ELR (cell line): ENCODE measurements at regions not wholly inside any gene's neighbourhood (a gene's known extent, or its start where the extent isn't known, plus 50 kb on each side); places are given as distances from the start of the nearest gene placed in this dataset.
A peak's percentile ranks its signal among the peaks of the same experiment; 100 is the strongest.
"Not testable (repeated sequence)": the region's sequence is repeated elsewhere in the genome, so short reads cannot be mapped to it uniquely, and the experiment has no call there.

ENCODE experiments used
- DNase-seq: peaks from one replicate; pipeline ENCODE4 v3.0.0-alpha.2; 2015; ENCODE audit warnings: low read depth

DNA sequence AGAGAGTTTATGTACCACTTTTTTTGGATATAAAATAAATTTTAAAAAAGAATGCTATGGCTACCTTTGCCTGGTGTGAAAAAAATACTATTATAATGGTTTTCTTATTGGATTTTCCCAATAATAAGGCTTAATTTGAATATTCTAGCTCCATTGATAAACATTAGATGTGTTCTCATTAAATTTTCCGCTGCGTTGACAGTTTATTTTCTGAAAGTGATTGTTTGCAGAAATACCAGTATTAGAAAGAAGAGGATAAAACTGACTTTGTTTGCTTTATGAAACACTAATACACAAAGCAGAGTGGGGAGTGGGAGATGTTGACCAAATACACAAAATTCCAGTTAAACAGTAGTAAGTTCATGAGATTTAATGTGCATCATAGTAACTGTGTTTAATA lies 433.3 kb upstream of the TMEFF2 start:
- DNase-seq = no peak

DNA sequence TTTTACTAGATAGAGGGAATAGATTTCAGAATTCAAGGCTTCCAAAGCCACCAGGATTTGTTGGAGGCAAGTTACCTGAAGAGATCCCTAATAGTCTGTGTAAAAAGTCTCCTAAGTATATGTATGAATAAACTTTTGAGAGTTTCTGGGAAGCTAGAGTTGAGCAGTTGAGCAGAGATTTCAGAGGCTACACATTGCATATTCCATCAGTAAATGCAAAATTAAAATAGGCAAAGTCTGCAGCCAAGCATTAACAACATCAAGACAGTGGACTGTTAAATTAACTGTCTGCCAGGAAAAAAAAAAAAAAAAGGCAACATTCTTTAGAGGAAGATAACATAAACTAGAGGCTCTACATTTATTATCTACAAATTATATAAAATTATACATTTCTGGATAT lies 420.4 kb upstream of the TMEFF2 start:
- DNase-seq = no peak

DNA sequence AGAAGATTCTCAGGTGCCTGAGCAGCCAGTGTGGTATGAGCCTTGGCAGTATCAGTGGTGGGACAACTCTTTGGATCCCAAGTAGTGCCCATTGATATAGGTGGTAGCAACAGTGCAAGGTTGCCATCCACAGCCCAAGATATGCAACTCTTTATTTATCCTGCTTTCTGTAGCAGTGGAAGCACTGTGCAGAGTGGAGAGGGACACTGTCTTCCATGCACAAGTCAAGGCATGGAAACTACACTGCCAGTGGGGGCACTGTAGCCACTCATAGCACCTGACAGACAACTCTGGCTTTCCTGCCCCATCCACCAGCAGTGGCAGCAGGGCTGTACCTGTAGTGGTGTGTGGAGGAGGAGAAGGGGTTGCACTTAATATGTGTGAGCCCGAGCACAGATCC lies 409.6 kb upstream of the TMEFF2 start:
- DNase-seq = no peak

DNA sequence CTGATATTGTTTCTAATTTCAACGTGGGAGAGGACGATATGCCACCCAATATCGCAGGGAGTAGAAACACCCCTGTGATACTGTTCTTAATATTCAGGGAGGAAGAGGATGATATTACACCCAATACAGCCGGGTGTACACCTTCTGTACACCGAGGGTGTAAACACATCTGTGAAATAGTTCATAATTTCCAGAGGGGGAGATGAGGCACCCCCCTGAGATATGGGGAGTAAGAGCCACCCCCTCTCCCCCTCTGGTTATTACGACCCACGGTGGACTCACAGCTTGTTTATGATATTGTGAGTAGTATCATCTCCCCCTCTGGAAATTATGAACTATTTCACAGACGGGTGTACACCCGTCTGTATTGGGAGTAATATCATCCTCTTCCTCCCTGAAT lies 403.9 kb upstream of the TMEFF2 start:
- not testable (repeated sequence) for DNase-seq

DNA sequence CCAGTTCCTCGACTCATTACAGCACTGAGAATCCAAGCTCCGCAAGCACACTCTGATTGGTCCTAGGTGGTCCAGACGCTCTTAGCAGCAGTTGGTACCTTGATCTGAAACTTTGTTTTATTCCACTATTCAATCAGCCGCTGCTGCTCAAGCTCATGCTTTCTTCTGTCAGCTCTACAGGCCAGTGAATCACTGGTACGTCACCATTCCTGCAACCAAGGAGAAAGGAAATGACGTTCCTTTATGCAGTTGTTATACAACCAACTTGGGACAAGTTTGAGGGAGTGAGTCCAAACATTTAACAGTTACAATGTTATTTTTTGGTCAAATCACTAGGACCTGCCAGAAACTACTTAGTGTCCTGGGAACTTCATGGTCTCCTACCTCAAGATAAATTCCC lies 398.8 kb upstream of the TMEFF2 start:
- peak; percentile 70 for DNase-seq

DNA sequence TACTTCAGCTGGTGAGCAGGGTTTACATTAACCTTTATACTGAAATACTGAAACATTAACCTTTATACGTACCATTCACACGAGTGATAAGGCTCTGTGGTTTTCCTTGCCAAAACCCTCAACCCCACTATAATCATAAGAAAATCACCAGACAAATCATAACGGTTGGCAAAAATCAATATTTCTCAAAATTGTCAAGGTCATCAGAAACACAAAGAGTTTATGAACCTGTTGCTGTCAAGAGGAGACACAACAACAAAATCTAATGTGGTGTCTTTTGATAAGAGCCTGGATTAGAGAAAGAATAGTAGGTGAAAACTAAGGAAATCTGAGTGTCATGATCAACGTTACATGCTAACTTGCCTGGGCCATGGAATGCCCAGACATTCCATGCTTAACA lies 396.9 kb upstream of the TMEFF2 start:
- DNase-seq = no peak

DNA sequence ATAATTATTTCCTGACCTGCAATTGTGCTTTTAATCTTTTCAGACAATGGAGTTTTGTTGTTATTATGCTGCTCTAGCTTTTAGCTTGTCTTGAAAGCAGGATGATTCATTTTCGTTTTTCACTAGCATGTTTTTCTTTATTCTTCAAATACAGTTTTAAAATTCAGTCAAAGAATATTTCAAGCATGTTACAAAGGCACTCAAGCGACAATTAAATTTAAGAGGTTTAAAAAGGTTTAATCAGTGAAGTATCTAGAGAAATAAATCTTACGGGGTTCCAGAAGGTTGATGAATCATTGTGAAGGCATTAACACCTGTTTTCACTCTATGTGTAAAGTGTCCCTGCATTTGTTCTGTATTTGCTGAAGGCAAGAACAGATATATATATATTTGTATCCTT lies 390.7 kb upstream of the TMEFF2 start:
- DNase-seq = no peak

DNA sequence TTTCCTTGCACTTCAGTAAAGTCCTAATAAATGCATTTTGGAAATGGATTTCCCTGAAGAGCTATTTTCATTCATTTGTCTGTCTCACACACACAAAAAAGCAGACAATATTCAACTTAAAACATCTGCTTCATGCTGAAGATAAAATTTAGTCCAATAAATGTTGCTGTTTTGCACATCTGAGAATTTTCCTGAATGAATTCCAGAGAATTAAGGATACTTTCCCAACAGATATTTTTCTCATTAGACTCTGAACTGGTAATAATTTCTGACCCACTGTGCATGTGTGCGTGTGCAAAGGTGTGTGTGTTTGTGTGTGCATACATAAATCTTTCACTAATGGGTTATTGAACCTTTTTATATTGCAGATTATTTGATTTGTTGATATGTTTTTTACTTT lies 390.2 kb upstream of the TMEFF2 start:
- no peak for DNase-seq

DNA sequence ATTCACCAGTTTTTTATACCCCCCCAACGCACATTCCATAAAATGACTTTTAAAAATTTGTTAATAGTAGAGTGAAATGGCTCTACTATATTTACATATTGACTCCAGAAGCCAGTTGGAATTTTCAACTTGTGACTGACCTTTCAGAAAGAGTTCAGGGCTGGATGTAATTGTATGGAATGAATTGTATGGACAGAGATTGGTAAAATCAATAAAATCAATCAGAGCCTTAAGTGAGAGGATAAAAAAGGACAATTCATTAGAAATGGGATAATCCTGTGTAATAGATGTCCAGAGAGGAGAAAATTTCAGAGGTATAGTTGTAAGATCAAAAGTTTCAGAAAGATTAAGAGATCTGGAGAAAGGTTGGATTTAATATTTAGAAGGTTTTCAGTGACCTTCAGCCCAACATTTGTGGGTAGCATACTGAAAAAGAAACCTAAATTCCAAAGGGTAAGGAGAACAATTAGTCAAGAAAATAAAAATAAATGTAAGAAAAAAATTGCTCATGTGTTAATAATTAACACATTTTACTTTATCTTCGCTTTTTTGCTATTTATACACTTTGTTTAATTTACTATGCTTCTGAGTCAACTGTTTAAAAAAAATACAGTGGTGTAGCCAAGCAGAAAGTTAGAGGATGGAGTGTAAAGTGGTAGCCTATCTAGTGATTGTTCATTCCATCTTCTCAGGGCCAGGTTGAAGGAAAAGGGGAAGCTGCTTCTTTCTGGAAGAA lies 385.4 kb upstream of the TMEFF2 start:
- DNase-seq = no peak

DNA sequence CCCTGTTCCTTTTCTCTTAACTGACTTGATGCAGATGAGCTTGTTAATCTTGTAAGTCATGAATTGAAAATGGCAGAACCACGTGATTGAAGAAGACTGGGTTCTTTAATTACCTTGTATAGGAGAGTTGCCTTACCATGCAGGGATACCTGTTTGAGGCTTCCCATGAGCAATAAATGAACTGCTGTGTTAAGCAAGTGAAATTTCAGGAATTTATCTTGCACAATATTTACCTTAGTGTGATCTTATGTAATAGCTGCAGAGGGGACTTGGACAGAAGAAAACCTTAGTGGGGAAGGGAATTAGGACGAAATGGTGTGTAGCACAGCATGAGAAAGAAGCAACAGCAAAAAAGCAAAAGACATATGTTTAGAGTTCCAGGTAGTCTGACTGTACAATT lies 384.0 kb upstream of the TMEFF2 start:
- no peak for DNase-seq

DNA sequence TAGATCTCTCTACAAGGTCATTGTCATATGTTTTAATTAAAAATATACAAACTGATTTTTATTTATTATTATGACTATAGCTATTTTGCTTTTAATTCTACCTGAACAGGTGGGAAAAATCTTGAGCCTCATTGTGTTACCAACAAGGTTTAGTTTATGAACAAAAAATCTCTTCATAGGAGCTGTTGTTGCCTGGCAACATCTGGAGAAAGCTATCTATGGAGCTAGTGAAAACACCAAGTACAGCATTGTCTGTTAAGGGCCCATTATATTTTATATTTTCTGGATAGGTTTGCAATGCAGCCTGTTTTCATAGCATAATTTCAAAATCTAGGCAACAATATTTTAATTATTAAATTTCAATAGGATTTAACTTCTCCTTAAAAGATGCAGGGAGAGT lies 383.0 kb upstream of the TMEFF2 start:
- no peak for DNase-seq

DNA sequence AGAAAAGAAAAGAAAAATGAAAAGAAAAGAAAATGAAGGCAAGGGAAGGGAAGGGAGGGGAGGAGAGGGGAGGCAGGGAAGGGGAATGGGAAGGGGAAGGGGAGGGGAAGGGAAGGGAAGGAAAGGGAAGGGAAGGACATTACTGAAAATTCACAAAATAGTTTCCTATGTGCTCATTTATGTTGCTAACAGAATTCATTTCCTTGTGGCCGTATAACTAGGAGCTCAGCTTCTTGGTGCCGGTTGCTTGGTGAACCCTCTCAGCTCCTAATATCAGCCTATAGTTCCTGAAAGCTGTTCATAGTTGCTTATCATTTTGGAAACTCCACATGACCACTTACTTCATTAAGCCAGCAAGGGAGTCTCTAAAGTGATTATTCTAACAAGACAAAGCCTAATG lies 379.8 kb upstream of the TMEFF2 start:
- DNase-seq = no peak

DNA sequence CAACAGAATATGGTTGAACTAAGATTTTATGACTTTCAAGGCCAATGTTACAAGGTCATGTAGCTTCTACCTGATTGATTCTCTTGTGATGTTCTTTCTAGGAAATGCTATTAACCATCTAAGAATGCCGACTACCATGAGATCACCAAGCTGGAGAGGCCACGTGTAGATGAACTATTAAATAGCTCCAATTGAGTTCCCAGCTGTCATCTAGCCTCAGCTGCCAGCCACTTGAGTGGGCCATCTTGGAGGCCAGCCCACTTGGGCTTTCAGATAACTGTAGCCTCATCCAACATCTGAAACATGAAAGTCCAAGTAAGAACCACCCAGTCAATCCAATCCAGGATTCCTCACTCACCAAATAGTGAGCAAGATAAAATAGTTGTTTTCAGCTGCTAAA lies 376.9 kb upstream of the TMEFF2 start:
- no peak for DNase-seq

DNA sequence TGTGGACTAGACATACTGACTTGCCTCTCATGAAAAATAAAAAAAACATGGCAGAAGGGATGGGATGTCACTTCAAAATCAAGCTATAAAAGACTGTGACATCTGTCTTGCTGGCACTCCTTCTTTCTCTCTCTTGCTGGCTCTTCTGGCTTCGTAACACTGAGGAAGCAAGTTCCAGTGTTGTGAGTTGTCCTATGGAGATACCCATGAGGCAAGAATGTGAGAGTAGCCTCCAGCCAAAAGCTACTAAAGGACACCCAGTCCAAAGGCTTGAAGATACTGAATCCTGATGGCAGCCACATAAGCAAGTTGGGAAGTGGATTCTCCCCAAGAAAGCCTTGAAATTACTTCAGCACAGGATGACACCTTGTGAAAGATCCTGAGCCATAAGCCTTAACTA lies 376.1 kb upstream of the TMEFF2 start:
- DNase-seq = peak; percentile 44

DNA sequence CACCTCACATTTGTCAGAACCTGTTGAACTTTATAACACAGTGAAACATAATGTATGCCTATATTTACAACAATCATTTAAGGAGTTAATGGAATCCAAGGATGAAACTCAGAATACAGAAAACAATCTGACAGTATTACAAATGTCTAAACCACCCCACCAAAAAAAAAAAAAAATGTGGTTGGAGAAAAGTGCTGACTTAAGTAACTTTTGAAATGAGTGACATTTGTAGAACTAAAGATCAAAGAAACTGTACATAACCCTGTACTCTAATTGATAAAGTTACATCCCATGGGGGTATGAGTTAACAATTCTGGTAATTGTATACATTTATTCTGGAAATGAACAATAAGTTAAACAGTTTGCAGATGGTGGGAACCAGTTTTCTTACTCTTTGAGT lies 372.1 kb upstream of the TMEFF2 start:
- no peak for DNase-seq

DNA sequence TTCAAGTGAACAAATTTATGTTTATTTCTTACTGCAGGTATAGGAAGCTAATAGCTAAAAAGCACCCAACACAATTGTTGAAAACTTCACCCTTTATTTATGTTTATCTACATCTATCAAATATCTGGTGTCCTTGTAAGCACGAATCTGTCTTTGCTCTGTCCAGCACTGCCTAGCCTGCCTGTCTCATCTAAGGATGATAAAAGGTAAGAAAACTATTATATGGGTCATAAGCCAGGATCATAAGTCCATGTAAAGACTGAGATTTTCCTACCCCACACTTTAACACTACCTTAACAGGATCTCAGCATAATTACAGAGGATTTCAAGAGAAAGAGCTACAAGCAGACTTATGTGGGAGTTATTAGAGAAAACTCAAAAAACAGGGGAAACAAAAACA lies 365.6 kb upstream of the TMEFF2 start:
- DNase-seq = no peak

DNA sequence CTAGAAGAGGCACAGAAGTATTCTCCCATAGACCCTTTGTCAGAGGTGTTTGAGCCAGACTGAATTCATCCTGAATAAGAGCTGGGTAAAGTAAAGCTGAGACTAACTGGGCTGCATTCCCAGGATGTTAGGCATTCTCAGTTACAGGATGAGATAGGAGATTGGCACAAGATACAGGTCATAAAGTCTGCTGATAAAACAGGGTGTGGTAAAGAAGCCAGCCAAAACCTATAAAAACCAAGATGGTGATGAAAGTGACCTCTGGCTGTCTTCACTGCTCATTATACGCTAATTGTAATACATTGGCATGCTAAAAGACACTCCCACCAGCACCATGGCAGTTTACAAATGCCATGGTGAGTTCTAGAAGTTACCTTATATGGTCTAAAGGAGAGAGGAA lies 364.9 kb upstream of the TMEFF2 start:
- DNase-seq = no peak

DNA sequence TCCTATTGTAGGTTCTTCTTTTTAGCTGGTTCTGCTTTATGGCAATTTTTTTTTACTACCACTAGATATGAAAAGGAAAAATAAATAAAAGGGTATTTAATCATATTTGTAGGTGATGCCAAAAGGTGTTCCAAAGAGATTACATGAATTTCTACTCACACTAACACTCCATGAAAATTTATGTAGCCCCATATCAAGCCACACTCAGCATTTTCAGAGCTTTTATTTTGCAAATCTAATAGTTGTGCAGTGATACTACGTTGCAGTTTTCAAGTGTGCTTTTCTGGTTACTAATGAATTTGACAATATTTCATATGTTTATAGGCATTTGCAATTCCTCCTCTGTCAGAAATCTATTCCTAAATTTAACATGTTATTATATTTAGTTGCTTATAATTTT lies 363.9 kb upstream of the TMEFF2 start:
- no peak for DNase-seq

DNA sequence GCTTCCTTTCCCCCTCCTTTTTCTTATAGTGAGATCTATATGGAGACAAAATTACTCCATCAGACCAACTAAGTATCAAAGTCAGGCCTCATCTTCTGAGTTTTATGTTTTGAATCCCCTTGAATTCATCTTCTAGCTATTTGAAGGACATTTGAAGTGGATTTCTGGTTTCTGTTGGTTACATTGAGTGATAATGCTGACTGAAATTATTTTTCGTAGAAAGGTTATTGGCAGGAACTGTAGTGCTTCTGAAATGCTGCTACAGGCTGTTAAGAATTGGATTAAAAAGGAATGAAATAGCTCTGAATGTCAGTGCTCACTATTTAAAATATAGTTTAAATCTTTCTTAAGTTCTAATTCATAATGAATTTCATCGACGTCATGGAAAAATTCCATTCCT lies 361.0 kb upstream of the TMEFF2 start:
- no peak for DNase-seq

DNA sequence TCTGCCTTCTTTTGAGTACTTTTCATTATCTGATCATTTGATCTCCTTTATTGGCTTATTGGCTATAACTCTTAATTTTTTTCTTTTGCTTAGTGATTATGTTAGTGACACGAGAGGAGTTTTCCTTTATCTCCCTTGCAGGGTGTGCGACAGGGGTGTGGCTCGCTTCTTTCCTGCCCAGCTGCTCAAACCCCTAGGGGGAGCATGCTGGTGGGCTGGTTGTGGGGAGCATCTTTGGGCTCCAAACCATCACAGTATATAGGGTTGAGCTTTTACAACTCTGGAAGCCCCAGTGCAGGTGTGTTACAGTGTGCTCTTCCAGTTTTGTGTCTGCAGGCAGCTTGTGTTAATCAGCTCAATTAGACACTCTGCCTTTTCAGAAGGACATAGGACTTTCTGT lies 357.0 kb upstream of the TMEFF2 start:
- no peak for DNase-seq

DNA sequence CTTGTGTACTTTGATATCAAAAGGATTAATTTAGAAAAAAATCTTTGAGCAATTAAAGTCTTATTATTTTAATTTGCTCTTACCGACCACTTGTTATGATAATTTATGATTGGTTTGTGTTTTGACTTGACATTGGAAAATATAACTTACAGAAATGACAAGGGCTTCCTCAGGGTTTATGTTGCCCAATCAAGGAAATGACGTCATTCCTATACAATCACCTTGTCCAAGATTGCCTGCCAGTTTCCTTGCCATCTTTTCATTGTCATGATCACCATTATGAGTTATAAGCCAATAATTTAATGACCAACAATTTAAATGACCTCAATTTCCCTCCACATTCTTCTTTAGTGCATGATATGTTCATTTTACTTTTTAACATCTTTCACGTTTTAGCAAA lies 351.8 kb upstream of the TMEFF2 start:
- peak; percentile 62 for DNase-seq

DNA sequence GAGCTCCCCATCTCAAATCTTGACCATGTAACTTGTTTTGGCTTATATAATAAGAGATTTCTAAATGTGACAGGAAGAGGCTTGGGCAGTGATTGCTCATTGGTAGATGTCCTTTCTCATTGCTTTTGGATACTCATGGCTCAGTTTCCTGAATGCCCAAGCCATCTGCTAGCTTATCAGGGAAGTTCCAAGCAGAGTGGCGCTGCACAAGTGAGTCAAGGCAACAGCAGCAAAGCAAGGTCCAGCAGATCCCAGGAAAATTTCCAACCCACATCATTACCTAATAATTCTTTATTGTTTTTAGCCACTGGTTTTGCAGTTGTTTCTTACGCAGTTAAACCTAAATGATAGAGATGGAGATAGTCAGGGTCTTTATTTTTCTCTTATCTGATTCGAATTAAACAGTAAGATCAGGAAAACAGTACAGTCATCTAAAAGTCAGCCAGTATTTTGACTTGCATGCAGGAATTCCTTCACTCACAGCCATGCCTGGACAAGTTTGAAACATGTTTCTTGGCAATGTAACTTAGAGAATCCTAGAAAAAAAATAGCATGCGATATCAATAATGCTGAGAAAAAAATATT lies 349.7 kb upstream of the TMEFF2 start:
- DNase-seq = peak; percentile 32

DNA sequence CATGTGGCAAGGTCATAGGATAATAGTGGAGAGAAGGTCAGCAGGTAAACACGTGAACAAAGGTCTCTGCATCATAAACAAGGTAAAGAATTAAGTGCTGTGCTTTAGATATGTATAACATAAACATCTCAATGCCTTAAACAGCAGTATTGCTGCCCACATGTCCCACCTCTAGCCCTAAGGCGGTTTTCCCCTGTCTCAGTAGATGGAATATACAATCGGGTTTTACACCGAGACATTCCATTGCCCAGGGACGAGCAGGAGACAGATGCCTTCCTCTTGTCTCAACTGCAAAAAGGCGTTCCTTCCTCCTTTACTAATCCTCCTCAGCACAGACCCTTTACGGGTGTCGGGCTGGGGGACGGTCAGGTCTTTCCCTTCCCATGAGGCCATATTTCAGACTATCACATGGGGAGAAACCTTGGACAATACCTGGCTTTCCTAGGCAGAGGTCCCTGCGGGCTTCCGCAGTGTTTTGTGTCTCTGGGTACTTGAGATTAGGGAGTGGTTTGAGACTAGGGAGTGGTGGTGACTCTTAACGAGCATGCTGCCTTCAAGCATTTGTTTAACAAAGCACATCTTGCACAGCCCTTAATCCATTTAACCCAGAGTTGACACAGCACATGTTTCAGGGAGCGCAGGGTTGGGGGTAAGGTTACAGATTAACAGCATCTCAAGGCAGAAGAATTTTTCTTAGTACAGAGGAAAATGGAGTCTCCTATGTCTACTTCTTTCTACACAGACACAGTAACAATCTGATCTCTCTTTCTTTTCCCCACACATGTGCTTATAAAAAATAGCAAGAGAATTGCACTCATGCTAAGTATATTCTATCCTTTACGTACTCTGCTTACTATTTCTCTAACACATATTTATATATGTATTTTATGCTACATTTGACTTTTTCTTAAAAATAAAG lies 347.7 kb upstream of the TMEFF2 start:
- DNase-seq = not testable (repeated sequence)
